ENCODE measurements at regions not wholly inside any gene's neighbourhood (a gene's known extent, or its start where the extent isn't known, plus 50 kb on each side); places are given as distances from the start of the nearest gene placed in this dataset.
A peak's percentile ranks its signal among the peaks of the same experiment; 100 is the strongest.

DNA sequence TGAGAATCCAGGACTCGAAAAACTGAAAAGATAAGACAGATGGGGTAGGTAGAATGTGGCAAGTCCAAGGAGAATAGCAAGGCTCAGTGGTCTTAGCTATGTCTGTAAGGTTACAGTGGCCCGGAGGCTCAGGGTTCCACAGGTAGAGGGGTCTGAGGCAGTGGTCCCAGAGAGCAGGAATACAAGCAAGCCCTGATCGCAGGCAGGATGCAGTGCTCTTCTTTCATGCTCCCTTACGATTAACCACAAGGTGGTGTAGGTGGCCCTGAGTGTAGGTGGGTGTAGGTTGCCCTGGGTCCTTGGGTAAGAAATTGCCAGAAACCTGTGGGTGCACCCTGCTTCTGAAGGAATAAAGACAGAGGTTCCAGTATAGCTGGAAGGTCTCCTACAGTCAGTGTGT lies 99.1 kb upstream of the RAB3GAP2 start:
- TF ChIP-seq EZH2phosphoT487 (IDR thresholded peaks at IDR 0.05; ENCODE audit: unreplicated experiment) (no peak), EZH2 (IDR thresholded peaks at IDR 0.05; ENCODE audit: low read depth, unreplicated experiment) (no peak), CREB1 (CRISPR knock-in tag; IDR thresholded peaks at IDR 0.05; ENCODE audit: low read depth) (no peak), POLR2AphosphoS5 (IDR thresholded peaks at IDR 0.05; ENCODE audit: low read depth) (no peak), ZNF331 (CRISPR knock-in tag; IDR thresholded peaks at IDR 0.05; ENCODE audit: low read depth) (no peak), ZNF114 (CRISPR knock-in tag; IDR thresholded peaks at IDR 0.05) (no peak), NANOG (IDR thresholded peaks at IDR 0.05; ENCODE audit: borderline replicate concordance) (no peak), STAT1 (IDR thresholded peaks at IDR 0.05; ENCODE audit: unreplicated experiment) (no peak), JUNB (IDR thresholded peaks at IDR 0.05; ENCODE audit: unreplicated experiment) (no peak)
- TF ChIP-seq, protein P1, sequence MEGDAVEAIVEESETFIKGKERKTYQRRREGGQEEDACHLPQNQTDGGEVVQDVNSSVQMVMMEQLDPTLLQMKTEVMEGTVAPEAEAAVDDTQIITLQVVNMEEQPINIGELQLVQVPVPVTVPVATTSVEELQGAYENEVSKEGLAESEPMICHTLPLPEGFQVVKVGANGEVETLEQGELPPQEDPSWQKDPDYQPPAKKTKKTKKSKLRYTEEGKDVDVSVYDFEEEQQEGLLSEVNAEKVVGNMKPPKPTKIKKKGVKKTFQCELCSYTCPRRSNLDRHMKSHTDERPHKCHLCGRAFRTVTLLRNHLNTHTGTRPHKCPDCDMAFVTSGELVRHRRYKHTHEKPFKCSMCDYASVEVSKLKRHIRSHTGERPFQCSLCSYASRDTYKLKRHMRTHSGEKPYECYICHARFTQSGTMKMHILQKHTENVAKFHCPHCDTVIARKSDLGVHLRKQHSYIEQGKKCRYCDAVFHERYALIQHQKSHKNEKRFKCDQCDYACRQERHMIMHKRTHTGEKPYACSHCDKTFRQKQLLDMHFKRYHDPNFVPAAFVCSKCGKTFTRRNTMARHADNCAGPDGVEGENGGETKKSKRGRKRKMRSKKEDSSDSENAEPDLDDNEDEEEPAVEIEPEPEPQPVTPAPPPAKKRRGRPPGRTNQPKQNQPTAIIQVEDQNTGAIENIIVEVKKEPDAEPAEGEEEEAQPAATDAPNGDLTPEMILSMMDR (conservative IDR thresholded peaks at IDR 0.05; ENCODE audit: low read depth in 2 of 2) = peak; percentile 52 to 91
- TF ChIP-seq, protein P2, sequence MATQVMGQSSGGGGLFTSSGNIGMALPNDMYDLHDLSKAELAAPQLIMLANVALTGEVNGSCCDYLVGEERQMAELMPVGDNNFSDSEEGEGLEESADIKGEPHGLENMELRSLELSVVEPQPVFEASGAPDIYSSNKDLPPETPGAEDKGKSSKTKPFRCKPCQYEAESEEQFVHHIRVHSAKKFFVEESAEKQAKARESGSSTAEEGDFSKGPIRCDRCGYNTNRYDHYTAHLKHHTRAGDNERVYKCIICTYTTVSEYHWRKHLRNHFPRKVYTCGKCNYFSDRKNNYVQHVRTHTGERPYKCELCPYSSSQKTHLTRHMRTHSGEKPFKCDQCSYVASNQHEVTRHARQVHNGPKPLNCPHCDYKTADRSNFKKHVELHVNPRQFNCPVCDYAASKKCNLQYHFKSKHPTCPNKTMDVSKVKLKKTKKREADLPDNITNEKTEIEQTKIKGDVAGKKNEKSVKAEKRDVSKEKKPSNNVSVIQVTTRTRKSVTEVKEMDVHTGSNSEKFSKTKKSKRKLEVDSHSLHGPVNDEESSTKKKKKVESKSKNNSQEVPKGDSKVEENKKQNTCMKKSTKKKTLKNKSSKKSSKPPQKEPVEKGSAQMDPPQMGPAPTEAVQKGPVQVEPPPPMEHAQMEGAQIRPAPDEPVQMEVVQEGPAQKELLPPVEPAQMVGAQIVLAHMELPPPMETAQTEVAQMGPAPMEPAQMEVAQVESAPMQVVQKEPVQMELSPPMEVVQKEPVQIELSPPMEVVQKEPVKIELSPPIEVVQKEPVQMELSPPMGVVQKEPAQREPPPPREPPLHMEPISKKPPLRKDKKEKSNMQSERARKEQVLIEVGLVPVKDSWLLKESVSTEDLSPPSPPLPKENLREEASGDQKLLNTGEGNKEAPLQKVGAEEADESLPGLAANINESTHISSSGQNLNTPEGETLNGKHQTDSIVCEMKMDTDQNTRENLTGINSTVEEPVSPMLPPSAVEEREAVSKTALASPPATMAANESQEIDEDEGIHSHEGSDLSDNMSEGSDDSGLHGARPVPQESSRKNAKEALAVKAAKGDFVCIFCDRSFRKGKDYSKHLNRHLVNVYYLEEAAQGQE (IDR thresholded peaks at IDR 0.05; ENCODE audit: unreplicated experiment) = no peak
- TF ChIP-seq, protein P3, sequence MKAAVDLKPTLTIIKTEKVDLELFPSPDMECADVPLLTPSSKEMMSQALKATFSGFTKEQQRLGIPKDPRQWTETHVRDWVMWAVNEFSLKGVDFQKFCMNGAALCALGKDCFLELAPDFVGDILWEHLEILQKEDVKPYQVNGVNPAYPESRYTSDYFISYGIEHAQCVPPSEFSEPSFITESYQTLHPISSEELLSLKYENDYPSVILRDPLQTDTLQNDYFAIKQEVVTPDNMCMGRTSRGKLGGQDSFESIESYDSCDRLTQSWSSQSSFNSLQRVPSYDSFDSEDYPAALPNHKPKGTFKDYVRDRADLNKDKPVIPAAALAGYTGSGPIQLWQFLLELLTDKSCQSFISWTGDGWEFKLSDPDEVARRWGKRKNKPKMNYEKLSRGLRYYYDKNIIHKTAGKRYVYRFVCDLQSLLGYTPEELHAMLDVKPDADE (IDR thresholded peaks at IDR 0.05) = no peak
- TF ChIP-seq, protein P4, sequence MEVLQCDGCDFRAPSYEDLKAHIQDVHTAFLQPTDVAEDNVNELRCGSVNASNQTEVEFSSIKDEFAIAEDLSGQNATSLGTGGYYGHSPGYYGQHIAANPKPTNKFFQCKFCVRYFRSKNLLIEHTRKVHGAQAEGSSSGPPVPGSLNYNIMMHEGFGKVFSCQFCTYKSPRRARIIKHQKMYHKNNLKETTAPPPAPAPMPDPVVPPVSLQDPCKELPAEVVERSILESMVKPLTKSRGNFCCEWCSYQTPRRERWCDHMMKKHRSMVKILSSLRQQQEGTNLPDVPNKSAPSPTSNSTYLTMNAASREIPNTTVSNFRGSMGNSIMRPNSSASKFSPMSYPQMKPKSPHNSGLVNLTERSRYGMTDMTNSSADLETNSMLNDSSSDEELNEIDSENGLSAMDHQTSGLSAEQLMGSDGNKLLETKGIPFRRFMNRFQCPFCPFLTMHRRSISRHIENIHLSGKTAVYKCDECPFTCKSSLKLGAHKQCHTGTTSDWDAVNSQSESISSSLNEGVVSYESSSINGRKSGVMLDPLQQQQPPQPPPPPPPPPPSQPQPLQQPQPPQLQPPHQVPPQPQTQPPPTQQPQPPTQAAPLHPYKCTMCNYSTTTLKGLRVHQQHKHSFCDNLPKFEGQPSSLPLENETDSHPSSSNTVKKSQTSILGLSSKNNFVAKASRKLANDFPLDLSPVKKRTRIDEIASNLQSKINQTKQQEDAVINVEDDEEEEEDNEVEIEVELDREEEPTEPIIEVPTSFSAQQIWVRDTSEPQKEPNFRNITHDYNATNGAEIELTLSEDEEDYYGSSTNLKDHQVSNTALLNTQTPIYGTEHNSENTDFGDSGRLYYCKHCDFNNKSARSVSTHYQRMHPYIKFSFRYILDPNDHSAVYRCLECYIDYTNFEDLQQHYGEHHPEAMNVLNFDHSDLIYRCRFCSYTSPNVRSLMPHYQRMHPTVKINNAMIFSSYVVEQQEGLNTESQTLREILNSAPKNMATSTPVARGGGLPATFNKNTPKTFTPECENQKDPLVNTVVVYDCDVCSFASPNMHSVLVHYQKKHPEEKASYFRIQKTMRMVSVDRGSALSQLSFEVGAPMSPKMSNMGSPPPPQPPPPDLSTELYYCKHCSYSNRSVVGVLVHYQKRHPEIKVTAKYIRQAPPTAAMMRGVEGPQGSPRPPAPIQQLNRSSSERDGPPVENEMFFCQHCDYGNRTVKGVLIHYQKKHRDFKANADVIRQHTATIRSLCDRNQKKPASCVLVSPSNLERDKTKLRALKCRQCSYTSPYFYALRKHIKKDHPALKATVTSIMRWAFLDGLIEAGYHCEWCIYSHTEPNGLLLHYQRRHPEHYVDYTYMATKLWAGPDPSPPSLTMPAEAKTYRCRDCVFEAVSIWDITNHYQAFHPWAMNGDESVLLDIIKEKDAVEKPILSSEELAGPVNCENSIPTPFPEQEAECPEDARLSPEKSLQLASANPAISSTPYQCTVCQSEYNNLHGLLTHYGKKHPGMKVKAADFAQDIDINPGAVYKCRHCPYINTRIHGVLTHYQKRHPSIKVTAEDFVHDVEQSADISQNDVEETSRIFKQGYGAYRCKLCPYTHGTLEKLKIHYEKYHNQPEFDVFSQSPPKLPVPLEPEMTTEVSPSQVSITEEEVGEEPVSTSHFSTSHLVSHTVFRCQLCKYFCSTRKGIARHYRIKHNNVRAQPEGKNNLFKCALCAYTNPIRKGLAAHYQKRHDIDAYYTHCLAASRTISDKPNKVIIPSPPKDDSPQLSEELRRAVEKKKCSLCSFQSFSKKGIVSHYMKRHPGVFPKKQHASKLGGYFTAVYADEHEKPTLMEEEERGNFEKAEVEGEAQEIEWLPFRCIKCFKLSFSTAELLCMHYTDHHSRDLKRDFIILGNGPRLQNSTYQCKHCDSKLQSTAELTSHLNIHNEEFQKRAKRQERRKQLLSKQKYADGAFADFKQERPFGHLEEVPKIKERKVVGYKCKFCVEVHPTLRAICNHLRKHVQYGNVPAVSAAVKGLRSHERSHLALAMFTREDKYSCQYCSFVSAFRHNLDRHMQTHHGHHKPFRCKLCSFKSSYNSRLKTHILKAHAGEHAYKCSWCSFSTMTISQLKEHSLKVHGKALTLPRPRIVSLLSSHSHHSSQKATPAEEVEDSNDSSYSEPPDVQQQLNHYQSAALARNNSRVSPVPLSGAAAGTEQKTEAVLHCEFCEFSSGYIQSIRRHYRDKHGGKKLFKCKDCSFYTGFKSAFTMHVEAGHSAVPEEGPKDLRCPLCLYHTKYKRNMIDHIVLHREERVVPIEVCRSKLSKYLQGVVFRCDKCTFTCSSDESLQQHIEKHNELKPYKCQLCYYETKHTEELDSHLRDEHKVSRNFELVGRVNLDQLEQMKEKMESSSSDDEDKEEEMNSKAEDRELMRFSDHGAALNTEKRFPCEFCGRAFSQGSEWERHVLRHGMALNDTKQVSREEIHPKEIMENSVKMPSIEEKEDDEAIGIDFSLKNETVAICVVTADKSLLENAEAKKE (CRISPR knock-in tag; IDR thresholded peaks at IDR 0.05) = no peak

All from GM23338 (cell line).